OCI-LY1 (cell line): ENCODE measurements at regions not wholly inside any gene's neighbourhood (a gene's known extent, or its start where the extent isn't known, plus 50 kb on each side); places are given as distances from the start of the nearest gene placed in this dataset.

Source experiments
- EZH2 ChIP-seq: fragments of 200-600 bp; sonication (generic), shearing (Covaris generic); IDR thresholded peaks from 2 replicates; pipeline ENCODE4 v1.8.0; 2017; ENCODE audit warnings: borderline replicate concordance, mixed run types, mild to moderate bottlenecking, antibody characterized with exemption, low read length, moderate library complexity, mixed read lengths
- TF ChIP-seq, protein P1 (sequence below): fragments of 200-600 bp; sonication (generic), shearing (Covaris generic); IDR thresholded peaks from 2 replicates; pipeline ENCODE4 v1.5.1; 2017; ENCODE audit warnings: mild to moderate bottlenecking, antibody characterized with exemption, low read length, moderate library complexity, mixed read lengths

DNA sequence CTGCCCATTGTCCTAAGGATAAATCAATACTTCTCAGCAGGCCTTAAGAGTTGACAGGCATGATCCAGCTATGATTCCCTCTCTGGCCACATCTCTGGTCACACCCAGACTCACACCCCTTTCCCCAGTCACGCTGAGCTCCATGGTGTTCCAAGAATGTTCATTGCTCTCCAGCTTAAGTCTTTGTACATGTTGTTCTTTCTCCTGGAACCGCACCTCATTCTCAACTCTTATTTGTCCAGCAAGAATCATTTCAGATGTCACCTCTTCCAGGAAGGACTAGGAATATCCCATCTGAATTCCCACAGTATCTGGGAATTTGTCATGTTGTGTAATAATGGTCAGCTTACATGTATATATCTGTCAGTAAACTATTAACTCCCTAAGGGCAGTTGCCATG is 118.3 kb upstream of the GALNT15 start:
- TF ChIP-seq, protein P1, sequence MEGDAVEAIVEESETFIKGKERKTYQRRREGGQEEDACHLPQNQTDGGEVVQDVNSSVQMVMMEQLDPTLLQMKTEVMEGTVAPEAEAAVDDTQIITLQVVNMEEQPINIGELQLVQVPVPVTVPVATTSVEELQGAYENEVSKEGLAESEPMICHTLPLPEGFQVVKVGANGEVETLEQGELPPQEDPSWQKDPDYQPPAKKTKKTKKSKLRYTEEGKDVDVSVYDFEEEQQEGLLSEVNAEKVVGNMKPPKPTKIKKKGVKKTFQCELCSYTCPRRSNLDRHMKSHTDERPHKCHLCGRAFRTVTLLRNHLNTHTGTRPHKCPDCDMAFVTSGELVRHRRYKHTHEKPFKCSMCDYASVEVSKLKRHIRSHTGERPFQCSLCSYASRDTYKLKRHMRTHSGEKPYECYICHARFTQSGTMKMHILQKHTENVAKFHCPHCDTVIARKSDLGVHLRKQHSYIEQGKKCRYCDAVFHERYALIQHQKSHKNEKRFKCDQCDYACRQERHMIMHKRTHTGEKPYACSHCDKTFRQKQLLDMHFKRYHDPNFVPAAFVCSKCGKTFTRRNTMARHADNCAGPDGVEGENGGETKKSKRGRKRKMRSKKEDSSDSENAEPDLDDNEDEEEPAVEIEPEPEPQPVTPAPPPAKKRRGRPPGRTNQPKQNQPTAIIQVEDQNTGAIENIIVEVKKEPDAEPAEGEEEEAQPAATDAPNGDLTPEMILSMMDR: no peak
- no peak for TF ChIP-seq EZH2
